H1 (cell line): ENCODE measurements at regions not wholly inside any gene's neighbourhood (a gene's known extent, or its start where the extent isn't known, plus 50 kb on each side); places are given as distances from the start of the nearest gene placed in this dataset.

Source experiments
- CTCF ChIA-PET: fragments of 300-600 bp; sonication (Branson Sonifier 250); formaldehyde crosslinking; loops from one replicate; lab custom pipeline; 2021; ENCODE audit not compliant: partially characterized antibody; lab: Charles Lee
- POLR2A ChIA-PET: fragments of 300-600 bp; sonication (Branson Sonifier 250); formaldehyde crosslinking; loops from one replicate; lab custom pipeline; 2021; ENCODE audit warnings: inconsistent platforms; ENCODE audit not compliant: partially characterized antibody; lab: Charles Lee
- DNase-seq, 2 experiments: peaks; one replicate each; pipeline versions ENCODE4 v3.0.0 to v3.0.0-alpha.2; 2010 to 2022; ENCODE audit warnings: low spot score in 2 of 2, low read depth in 1 of 2, mixed read lengths in 1 of 2
- FAIRE-seq: peaks from 2 replicates; lab custom pipeline; 2011; peaks lifted over from hg19 to GRCh38; lab: Jason Lieb, UNC
- H2AFZ ChIP-seq: 2 replicates; pipeline ENCODE4 v1.8.1; 2012; ENCODE audit warnings: low read length, inconsistent platforms
- H2AK5ac ChIP-seq: 2 replicates; pipeline ENCODE4 v1.6.1; 2013; ENCODE audit warnings: low read depth, low read length
- H2BK120ac ChIP-seq: replicated peaks from 2 replicates; pipeline ENCODE3; 2013; ENCODE audit warnings: low read depth, low read length, inconsistent platforms
- H2BK12ac ChIP-seq: 2 replicates; pipeline ENCODE4 v1.6.1; 2013; ENCODE audit warnings: low read depth, low read length
- H2BK15ac ChIP-seq: 2 replicates; pipeline ENCODE4 v1.6.1; 2013; ENCODE audit warnings: low read length
- H2BK20ac ChIP-seq: 2 replicates; pipeline ENCODE4 v1.6.1; 2013; ENCODE audit warnings: low read length
- H2BK5ac ChIP-seq: 2 replicates; pipeline ENCODE4 v1.6.1; 2013; ENCODE audit warnings: low read depth, low read length
- H3K14ac ChIP-seq: 2 replicates; pipeline ENCODE4 v1.6.1; 2013; ENCODE audit warnings: inconsistent platforms; ENCODE audit not compliant: insufficient read length
- H3K18ac ChIP-seq: 2 replicates; pipeline ENCODE4 v1.6.1; 2013; ENCODE audit warnings: low read length; ENCODE audit errors: extremely low read depth
- H3K23ac ChIP-seq: 2 replicates; pipeline ENCODE4 v1.6.1; 2013; ENCODE audit warnings: inconsistent platforms; ENCODE audit not compliant: insufficient read length
- H3K23me2 ChIP-seq: 2 replicates; pipeline ENCODE4 v1.6.1; 2013; ENCODE audit warnings: low read depth, low read length
- H3K27ac ChIP-seq: 2 replicates; pipeline ENCODE4 v1.6.1; 2011; ENCODE audit warnings: low read depth, low read length, inconsistent platforms
- H3K27me3 ChIP-seq, 4 experiments: replicated peaks in 1 of 4; 1 replicate in 1 of 4; 2 replicates in 3 of 4; pipeline versions ENCODE4 v1.6.1 to v1.8.1; 2011 to 2013; ENCODE audit warnings: low read length in 3 of 4, mild to moderate bottlenecking in 3 of 4, inconsistent platforms in 2 of 4, mixed read lengths in 2 of 4, moderate library complexity in 1 of 4; ENCODE audit not compliant: control insufficient read depth in 3 of 4, insufficient read depth in 3 of 4; ENCODE audit errors: extremely low read depth in 1 of 4
- H3K36me3 ChIP-seq, 4 experiments: 2 replicates each; pipeline versions ENCODE4 v1.6.1 to v1.8.1; 2011 to 2013; ENCODE audit warnings: mild to moderate bottlenecking in 4 of 4, low read length in 3 of 4, moderate library complexity in 2 of 4, control low read depth in 1 of 4, inconsistent platforms in 1 of 4; ENCODE audit not compliant: insufficient read depth in 4 of 4, control insufficient read depth in 2 of 4
- H3K4ac ChIP-seq: replicated peaks from 2 replicates; pipeline ENCODE3; 2013; ENCODE audit warnings: low read length, low read depth, mixed read lengths, inconsistent platforms; ENCODE audit not compliant: insufficient read length
- H3K4me1 ChIP-seq, 4 experiments: replicated peaks in 1 of 4; 1 replicate in 1 of 4; 2 replicates in 3 of 4; pipeline versions ENCODE4 v1.6.1 to v1.8.1; 2011 to 2013; ENCODE audit warnings: low read length in 3 of 4, inconsistent platforms in 2 of 4, mixed read lengths in 1 of 4; ENCODE audit not compliant: insufficient read depth in 4 of 4, control insufficient read depth in 3 of 4
- H3K4me2 ChIP-seq, 2 experiments: 2 replicates each; pipeline versions ENCODE4 v1.6.1 to v1.8.1; 2011 to 2013; ENCODE audit warnings: low read depth in 2 of 2, low read length in 2 of 2, control low read depth in 1 of 2, inconsistent platforms in 1 of 2, mild to moderate bottlenecking in 1 of 2; ENCODE audit not compliant: insufficient read depth in 1 of 2
- H3K4me3 ChIP-seq, 4 experiments: fragments of 200-600, 300-600 bp in 1 of 4; sonication (generic), shearing (Covaris generic), sonication (Bioruptor Twin) in 1 of 4; 2 replicates each; pipeline versions ENCODE4 v1.5.1 to v1.8.1; 2011 to 2016; ENCODE audit warnings: low read length in 4 of 4, low read depth in 3 of 4, control low read depth in 2 of 4, inconsistent platforms in 2 of 4, mild to moderate bottlenecking in 2 of 4, mixed read lengths in 1 of 4, moderate library complexity in 1 of 4; ENCODE audit not compliant: insufficient read depth in 2 of 4; ENCODE audit errors: extremely low read depth in 1 of 4
- H3K56ac ChIP-seq: replicated peaks from 2 replicates; pipeline ENCODE3; 2013; ENCODE audit warnings: low read depth, mild to moderate bottlenecking, mixed read lengths, low read length, inconsistent platforms; ENCODE audit not compliant: insufficient read length
- H3K79me1 ChIP-seq: 2 replicates; pipeline ENCODE4 v1.6.1; 2013; ENCODE audit warnings: low read depth, low read length, control low read depth
- H3K79me2 ChIP-seq, 2 experiments: 2 replicates each; pipeline versions ENCODE4 v1.6.1 to v1.8.1; 2012 to 2013; ENCODE audit warnings: low read length in 2 of 2, mild to moderate bottlenecking in 2 of 2, inconsistent platforms in 1 of 2; ENCODE audit not compliant: insufficient read depth in 2 of 2, control insufficient read depth in 1 of 2
- H3K9ac ChIP-seq, 4 experiments: replicated peaks in 1 of 4; 1 replicate in 1 of 4; 2 replicates in 3 of 4; pipeline versions ENCODE4 v1.6.1 to v1.8.1; 2011 to 2013; ENCODE audit warnings: low read depth in 3 of 4, low read length in 3 of 4, control low read depth in 2 of 4, mild to moderate bottlenecking in 2 of 4, moderate library complexity in 2 of 4, inconsistent platforms in 1 of 4; ENCODE audit errors: extremely low read depth in 1 of 4
- H3K9me3 ChIP-seq, 2 experiments: 2 replicates each; pipeline versions ENCODE4 v1.6.1 to v1.8.1; 2012 to 2013; ENCODE audit warnings: mild to moderate bottlenecking in 2 of 2, moderate library complexity in 2 of 2, control low read depth in 1 of 2, inconsistent platforms in 1 of 2, low read depth in 1 of 2, low read length in 1 of 2, mixed read lengths in 1 of 2; ENCODE audit not compliant: insufficient read depth in 2 of 2
- H4K20me1 ChIP-seq, 2 experiments: replicated peaks in 1 of 2; 2 replicates each; pipeline versions ENCODE3 to v1.8.1; 2011 to 2013; ENCODE audit warnings: inconsistent platforms in 2 of 2, low read length in 2 of 2, mild to moderate bottlenecking in 1 of 2; ENCODE audit not compliant: insufficient read depth in 2 of 2, control insufficient read depth in 1 of 2
- H4K5ac ChIP-seq: 2 replicates; pipeline ENCODE4 v1.6.1; 2013; ENCODE audit warnings: low read length, low read depth, mixed read lengths, inconsistent platforms; ENCODE audit not compliant: insufficient read length
- H4K8ac ChIP-seq: 2 replicates; pipeline ENCODE4 v1.8.0; 2013; ENCODE audit warnings: mild to moderate bottlenecking, moderate library complexity, low read length, inconsistent platforms; ENCODE audit not compliant: insufficient read depth; ENCODE audit errors: extremely low read depth
- H4K91ac ChIP-seq: replicated peaks from 2 replicates; pipeline ENCODE3; 2013; ENCODE audit warnings: low read length, mixed read lengths, inconsistent platforms; ENCODE audit not compliant: insufficient read length
- RAD21 ChIP-seq, 2 experiments: IDR thresholded peaks in 1 of 2; conservative IDR thresholded peaks in 1 of 2; 2 replicates each; pipeline ENCODE4 v1.6.1; 2011; ENCODE audit warnings: low read depth in 2 of 2, low read length in 2 of 2, improper control_type of control experiment in 1 of 2, inconsistent platforms in 1 of 2, mild to moderate bottlenecking in 1 of 2, moderate library complexity in 1 of 2
- RNF2 ChIP-seq: fragments of 200-900, 300-1000 bp; sonication (generic); IDR thresholded peaks from 2 replicates; pipeline ENCODE4 v1.7.1; 2016; ENCODE audit warnings: borderline replicate concordance, low read depth, mild to moderate bottlenecking, antibody characterized with exemption, low read length; ENCODE audit not compliant: poor library complexity, severe bottlenecking; ENCODE audit errors: missing control alignments
- WGBS, 2 experiments: shearing (Covaris generic) in 1 of 2; methylation state at CpG; one replicate each; pipeline versions ENCODE4 v1.1.6 to v1.1.7; 2013 to 2015; ENCODE audit warnings: low lambda C conversion rate in 2 of 2, mixed read lengths in 2 of 2, inconsistent platforms in 1 of 2, low coverage in 1 of 2, missing lambda C conversion rate in 1 of 2; ENCODE audit not compliant: insufficient replicate concordance in 2 of 2, insufficient coverage in 1 of 2, insufficient read length in 1 of 2; ENCODE audit errors: extremely low coverage in 1 of 2, missing lambda C conversion rate in 1 of 2; 5-methylcytosine and 5-hydroxymethylcytosine counted together

DNA sequence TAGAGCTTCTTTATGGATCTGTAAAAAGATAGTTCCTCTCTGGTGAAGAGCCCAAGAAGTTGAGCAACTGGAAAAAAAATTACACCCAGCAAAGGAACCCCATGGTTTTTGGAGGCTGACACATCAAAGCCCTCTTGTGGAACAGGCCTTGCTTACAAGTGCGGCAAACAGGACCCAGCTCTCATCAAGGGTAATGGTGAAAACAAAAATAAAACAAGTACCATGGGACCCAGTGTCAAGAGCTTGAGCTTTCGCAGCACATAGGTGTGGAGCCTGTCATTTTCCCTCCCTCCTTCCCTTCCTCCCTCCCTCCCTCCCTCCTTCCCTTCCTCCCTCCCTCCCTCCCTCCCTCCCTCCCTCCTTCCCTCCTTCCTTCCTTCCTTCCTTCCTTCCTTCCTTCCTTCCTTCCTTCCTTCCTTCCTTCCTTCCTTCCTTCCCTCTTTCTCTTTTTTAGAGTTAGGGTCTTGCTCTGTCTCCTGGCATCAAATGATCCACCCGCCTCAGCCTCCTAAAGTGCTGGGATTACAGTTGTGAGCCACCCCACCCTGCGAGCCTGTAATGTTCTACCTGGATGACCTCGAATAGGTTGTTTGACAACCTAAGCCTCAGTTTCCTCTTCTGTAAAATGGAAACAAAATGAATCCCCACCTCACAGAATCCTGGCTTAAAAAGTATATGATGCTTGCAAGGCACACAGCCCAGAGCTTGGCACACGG lies 114.3 kb upstream of the RPH3A start:
- H3K27ac ChIP-seq = no peak overlapping the region
- no peak overlapping the region for H2BK5ac ChIP-seq
- H3K4me2 ChIP-seq = no peak overlapping the region
- no peak overlapping the region for H3K9ac ChIP-seq
- no peaks in the 10 kb centered on the region for H3K27me3 ChIP-seq
- H3K36me3 ChIP-seq = no peaks in the 10 kb centered on the region
- H3K14ac ChIP-seq = no peak overlapping the region
- H4K20me1 ChIP-seq = no peaks in the 10 kb centered on the region
- no peak overlapping the region for H2AK5ac ChIP-seq
- WGBS, 2 experiments = 73% methylated on average over 5 of the region's 6 CpGs; no CpG with 5 or more reads in 1 of the 2 experiments
- no peak overlapping the region for H4K5ac ChIP-seq
- peaks cover 0 to 4% (median 1%) of the 10 kb centered on the region in 4 experiments; a peak in 3 of 7 replicates for H3K4me1 ChIP-seq
- no peak overlapping the region for H3K23ac ChIP-seq
- H3K56ac ChIP-seq = no peak overlapping the region
- no peak overlapping the region for H3K18ac ChIP-seq
- H2AFZ ChIP-seq = no peak overlapping the region
- no peak for FAIRE-seq
- H3K23me2 ChIP-seq = no peaks in the 10 kb centered on the region; the same call in 1 of the 2 replicates
- ChIA-PET POLR2A (no interaction called here), CTCF (interaction anchor here (1.0 to 1.7 kb wide), 4 partner anchors 30 to 314 kb away, joined by 3 to 5 read pairs (median 4); no protein-coding TSS in a partner anchor)
- no peak overlapping the region for H3K4me3 ChIP-seq
- no peak overlapping the region for H2BK15ac ChIP-seq
- no peak overlapping the region for H2BK12ac ChIP-seq
- no peaks in the 10 kb centered on the region for H3K9me3 ChIP-seq
- H3K79me2 ChIP-seq = no peaks in the 10 kb centered on the region
- no peak overlapping the region for H4K8ac ChIP-seq
- DNase-seq = no peak
- H3K4ac ChIP-seq = no peak overlapping the region
- no peak overlapping the region for H2BK120ac ChIP-seq
- TF ChIP-seq RNF2 = no peak
- TF ChIP-seq RAD21 (IDR thresholded peaks at IDR 0.05 in 1 of 2, conservative IDR thresholded peaks at IDR 0.05 in 1 of 2; ENCODE audit: low read depth in 2 of 2, low read length in 2 of 2) = 0 out of 4 replicates have a peak, but pooled peaks of 1 of the 2 experiments have one; percentile 14
- H4K91ac ChIP-seq = no peak overlapping the region
- no peak overlapping the region for H2BK20ac ChIP-seq
- H3K79me1 ChIP-seq = no peaks in the 10 kb centered on the region
